ENCODE measurements at regions not wholly inside any gene's neighbourhood (a gene's known extent, or its start where the extent isn't known, plus 50 kb on each side); places are given as distances from the start of the nearest gene placed in this dataset.

DNA sequence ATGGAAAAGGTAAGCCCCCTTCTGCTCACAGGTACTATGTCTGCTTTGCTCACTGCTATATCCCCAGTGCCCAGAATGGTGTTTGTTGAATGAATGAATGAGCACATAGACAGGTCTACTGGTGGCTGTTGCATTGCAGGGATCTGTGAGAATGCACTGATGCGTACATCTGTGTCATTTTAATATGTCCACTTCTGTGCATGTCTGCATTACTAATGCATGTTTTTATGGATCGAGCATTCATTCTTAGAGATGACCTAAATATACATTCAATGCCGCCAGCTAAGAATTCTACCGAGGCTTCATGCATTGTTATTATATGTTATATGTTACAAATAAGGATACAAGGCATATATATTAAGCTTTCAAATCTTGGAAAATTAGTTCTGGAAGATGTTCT is 73.8 kb downstream of the SPRING1 start (continued):
- no peak for TF ChIP-seq NRF1 (IDR thresholded peaks at IDR 0.05; ENCODE audit: low read depth, low read length)
- TF ChIP-seq JUN (IDR thresholded peaks at IDR 0.05; ENCODE audit: low read depth, low read length) = no peak

Measured in H1 (cell line).